HK-2 (cell line): ENCODE measurements at regions not wholly inside any gene's neighbourhood (a gene's known extent, or its start where the extent isn't known, plus 50 kb on each side); places are given as distances from the start of the nearest gene placed in this dataset.

Experiments
- DNase-seq: peaks from one replicate; pipeline ENCODE4 v3.0.0-alpha.2; 2018; ENCODE audit not compliant: unreplicated experiment

GRCh38 chr4:136754810-136755530, 777.3 kb downstream of the PCDH18 start:
- DNase-seq, result no peak

DNA sequence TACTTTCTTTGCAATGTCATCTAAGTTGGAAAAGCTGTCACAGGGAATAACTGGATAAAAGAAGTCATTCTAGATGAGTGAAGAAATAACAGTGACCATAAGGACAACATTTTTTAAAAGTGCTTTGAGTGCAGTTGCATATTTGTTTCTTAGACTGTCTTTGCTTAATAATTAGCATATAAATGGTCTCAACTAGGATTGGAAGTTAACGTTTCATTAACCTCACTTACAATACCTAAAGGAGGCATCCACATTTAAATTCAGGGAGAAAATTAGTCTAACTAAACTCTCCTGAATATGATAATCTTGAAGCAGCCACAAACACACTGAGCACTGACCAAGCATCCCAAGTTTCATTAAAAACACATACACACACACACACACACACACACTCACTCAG, 780.7 kb downstream of the PCDH18 start:
- DNase-seq, result no peak

DNA sequence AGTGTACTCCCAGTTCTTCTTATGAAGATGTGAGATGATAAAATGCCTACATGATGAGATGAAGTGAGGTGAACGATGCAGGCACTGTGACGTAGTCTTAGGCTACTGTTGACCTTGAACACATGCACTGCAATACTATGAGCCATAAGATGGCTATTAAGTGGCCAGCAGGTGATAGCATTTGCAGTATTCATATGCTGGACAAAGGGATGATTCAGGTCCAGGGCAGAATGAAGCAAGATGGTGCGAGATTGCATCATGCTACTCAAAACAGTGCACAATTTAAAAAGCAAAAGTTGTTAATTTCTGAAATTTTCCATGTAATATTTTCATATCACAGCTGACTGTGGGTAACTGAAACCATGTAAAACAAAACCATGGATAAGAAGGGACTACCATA, 781.4 kb downstream of the PCDH18 start:
- DNase-seq, result no peak

DNA sequence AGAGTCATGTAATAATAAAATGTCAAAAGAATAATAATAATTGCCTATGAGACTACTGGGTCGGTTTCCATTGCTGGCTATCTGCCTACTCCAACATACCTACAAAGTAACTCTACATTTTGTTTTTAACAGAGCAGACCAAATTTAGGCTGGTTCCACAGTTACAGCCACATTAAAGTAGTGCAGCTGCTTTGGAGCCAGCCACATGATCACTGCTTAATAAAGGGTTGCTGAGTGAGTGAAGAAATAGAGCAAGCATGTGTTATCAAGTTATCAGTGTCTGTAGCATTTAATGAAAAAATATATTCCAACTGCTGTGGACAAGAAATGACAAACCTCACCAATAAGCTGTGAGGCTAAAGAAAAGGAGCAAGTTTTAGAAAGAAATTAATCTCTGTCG, 782.3 kb downstream of the PCDH18 start:
- no peak for DNase-seq

GRCh38 chr4:136748773-136749172, 783.5 kb downstream of the PCDH18 start:
- DNase-seq, result no peak

DNA sequence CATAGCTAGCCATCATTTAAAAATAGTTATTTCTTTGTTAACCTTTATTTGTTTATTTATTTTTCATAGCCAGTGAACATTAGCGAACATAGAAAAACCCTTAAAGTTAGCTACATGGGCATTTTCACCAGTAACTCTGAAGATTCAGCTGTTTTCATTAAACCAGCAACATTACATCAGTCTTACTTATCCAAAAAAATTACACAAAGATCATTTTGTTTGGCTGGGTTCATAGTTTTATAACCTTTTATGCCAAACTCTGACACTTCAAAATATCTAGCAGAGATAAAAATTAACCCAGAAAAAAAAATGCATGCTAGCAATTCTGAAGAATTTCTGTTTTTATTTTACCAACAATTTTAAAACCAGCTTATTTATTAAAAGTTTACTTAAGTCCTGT, 784.1 kb downstream of the PCDH18 start:
- no peak for DNase-seq

GRCh38 chr4:136743238-136743637, 789.1 kb downstream of the PCDH18 start:
- DNase-seq, result no peak

DNA sequence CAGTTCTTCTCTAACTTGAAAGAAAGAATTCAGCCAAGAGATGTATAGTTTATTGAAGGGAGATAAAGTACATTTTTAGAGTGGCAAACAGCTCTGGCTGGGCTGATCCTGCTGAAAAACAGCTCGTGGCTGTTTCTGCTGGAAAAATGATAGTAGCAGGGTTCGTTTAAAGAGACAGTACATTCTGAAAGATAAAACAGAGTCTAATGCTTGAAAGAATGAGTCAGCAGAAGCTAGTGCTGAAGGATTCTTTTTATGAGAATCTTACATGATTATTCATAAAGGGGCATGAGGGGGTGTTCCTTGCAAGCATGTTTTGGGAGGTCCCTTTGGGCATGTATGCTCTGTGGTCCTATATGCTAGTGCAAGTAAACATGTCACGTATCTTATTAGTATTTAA, 790.0 kb downstream of the PCDH18 start:
- DNase-seq, result no peak

DNA sequence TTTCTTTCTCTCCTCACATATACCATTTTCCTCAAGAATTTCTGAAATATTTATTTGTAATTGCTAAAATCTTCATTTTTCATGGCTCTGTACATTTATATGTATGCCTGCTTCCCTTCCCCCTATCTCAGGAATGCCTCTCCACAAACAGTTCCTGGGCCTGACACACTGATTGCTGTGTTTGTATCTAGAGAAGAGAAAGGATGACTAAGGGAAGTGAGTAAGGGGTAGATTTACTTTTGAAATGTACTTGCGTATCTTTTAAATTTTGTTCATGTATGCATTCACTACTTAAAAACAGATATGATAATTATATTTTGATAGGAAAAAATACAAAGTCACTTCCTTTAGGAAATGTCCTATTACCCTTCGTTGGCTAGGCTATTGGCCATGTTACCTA, 790.8 kb downstream of the PCDH18 start:
- no peak for DNase-seq

- no peak for DNase-seq
These were observed 792.0 kb downstream of the PCDH18 start for GRCh38 chr4:136740326-136740725.

DNA sequence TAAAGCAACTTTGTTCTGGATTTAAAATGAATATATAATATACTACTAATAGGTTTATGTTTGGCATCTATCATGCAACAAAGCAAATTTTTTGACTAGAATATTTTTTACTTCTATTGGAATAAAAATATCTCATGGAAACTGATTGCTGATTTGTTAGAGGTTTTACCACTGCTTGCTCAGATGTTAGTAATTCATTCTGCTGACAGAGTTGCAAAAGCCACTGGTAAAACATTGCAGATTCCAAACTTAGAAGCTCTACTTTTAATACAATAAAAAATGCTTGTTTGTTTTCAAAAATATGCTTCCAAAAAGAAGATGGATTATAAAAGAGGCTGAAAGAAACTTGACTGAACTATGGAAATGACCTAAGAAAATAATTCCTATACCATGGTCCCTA, 795.2 kb downstream of the PCDH18 start:
- DNase-seq, result no peak

DNA sequence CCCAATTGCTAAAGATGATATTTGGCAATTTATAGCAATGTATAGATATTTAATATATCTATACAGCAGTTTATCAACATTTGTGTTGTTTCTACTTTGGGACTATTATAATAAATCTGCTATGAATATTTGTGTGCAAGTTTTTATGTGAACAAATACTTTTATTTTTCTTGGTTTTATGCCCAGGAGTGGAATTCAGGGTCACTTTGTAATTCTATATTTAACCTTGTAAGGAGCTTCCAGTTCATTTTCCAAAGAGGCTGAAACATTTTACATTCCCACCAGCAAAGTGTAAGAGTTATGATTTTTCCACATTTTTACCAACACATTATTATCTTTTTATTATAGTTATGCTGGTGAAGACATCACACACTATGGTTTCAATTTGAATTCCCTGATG, 801.3 kb downstream of the PCDH18 start:
- DNase-seq, result no peak

DNA sequence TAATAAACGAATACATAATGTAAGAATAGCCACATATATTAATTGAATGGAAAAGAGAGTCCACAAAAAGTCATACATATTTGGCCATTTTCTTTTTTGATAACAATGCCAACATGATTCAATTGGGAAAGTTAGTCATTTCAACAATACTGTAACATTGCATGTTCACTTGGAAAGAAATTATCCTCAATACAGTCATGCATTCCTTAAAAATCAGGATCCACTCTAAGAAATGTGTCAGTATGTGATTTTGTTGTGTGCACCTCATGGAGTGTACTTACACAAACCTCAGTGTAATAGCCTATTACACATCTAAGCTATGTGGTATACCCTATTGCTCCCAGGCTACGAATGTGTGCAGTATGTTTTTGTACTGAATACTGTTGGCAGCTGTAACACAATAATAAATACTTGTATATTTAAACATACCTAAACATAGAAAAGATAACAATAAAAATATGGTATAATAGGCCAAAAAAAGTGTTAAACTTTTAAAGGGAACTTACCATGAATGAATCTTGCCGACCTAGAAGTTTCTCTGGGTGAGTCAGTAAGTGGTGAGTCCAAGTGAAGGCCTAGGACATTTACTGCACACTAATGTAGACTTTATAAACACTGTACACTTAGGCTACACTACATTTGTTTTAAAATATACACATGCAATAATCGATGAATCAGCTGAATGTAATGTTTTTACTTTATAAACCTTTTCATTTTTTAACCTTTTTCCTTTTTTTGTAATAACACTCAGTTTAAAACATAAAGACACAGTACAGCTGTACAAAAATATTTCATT, 806.8 kb downstream of the PCDH18 start:
- no peak for DNase-seq

- peak; percentile 16 for DNase-seq
These were observed 819.2 kb downstream of the PCDH18 start for GRCh38 chr4:136713140-136713539.

- DNase-seq, result no peak
These were observed 822.4 kb downstream of the PCDH18 start for GRCh38 chr4:136709897-136710296.

DNA sequence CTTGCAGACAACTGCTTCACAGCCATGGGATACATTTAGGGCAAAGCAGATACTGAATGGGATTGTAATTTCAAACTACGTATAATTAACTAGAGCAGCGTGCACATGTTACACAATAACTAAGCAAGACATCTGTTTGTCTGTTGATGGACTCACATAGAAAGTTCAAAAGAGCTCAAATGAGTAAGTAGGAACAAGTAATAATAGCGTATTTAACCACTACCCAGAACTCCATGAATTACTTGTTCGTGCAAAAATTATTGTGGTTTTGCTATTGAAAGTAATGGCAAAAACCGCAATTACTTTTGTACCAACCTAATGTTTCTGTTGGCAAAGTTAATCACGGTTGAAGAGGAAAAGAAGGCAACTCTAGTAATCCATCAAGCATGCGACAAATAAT, 825.4 kb downstream of the PCDH18 start:
- DNase-seq, result no peak

- no peak for DNase-seq
These were observed 832.4 kb downstream of the PCDH18 start for GRCh38 chr4:136699905-136700304.

- no peak for DNase-seq
These were observed 840.7 kb downstream of the PCDH18 start for GRCh38 chr4:136691607-136692006.

DNA sequence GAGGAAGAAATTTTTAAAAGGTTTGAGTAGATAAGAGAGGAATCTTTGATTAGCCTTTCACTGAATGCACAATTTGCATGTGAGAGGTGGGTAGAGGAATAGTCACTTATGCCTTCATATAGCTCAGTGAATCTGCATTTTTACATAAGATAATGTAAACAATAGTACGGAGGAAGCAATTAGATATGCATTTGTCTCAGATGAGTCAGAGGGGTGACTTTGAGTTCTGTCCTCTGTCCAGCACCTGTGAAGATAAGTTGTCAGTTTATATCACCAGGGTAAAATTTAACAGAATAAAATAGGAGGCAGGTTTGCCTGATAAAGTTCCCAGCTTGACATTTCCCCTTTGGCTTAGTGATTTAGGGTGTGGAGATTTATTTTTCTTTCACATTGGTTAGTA, 841.9 kb downstream of the PCDH18 start:
- DNase-seq, result no peak

GRCh38 chr4:136687596-136687995, 844.7 kb downstream of the PCDH18 start:
- no peak for DNase-seq

GRCh38 chr4:136687118-136687517, 845.2 kb downstream of the PCDH18 start:
- DNase-seq, result no peak

DNA sequence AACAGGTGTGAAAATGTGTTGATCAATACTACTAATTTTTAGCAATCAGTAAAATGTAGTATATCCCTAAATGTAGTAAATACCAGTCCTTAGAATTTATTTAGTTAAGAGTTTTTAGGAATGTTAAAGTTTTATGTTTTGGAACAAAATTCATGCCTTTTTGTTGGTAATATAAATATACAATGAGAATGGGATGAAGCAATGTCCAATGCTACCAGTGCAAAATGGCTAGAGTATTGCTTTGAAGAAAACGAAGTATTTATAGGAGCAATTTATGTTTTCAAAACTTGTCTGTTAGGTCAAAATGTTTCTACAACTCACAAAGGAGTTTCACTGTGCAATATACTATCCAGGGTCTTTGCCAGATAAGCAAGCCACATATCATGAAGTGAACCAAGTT, 851.5 kb downstream of the PCDH18 start:
- DNase-seq, result no peak

GRCh38 chr4:136680271-136680670, 852.0 kb downstream of the PCDH18 start:
- no peak for DNase-seq
